ENCODE measurements at regions not wholly inside any gene's neighbourhood (a gene's known extent, or its start where the extent isn't known, plus 50 kb on each side); places are given as distances from the start of the nearest gene placed in this dataset.
"Not testable (repeated sequence)": the region's sequence is repeated elsewhere in the genome, so short reads cannot be mapped to it uniquely, and the experiment has no call there.

DNA sequence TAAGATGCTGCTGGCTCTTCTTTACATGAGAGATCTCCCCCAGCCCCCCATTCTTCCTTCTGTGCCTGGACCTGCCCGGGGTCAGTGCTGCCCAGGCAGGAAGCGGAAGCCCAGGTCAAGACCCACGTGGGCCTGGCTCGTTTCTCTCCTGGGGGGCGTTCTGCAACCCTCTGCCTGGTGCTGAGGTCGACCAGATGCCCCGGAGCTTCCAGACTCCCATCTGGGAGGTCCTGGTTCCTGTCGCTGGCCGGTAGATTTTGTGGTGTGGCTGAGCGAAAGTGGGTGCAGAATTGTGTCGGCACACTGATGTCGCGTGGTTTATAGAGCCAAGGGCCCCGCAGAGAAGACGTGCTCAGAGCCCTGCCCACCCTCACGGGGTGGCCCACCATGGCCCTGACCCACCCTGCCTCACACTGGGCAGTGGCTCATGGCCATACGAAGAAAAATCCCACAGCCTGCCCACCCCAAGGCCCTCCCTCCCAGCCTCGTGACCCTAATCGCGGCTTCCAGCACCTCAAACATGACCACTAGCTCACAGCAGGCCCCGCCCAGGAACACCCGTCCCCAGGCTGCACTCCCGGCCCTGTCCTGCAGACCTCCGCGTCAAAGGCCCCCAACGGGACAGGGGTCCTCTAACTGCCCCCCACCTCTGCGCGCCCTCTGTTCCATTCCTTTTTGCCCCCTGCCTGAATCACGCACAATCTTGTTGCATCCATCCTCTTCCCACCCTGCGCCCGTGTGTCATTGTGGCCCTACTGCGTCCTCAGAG is 443.2 kb upstream of the ZNF722 start:
- H3K23ac ChIP-seq (ENCODE audit: insufficient read length); H2BK15ac ChIP-seq (ENCODE audit: low read length); FAIRE-seq; H3K79me1 ChIP-seq (ENCODE audit: low read depth, low read length); H3K79me2 ChIP-seq (ENCODE audit: control insufficient read depth in 1 of 2, insufficient read depth in 2 of 2, low read length in 2 of 2); H3K4ac ChIP-seq (replicated peaks; ENCODE audit: insufficient read length, low read depth, low read length); H3K23me2 ChIP-seq (ENCODE audit: low read depth, low read length); H2BK5ac ChIP-seq (ENCODE audit: low read depth, low read length); H2AFZ ChIP-seq (ENCODE audit: low read length); H4K5ac ChIP-seq (ENCODE audit: insufficient read length, low read depth, low read length); H3K4me1 ChIP-seq (replicated peaks in 1 of 4; ENCODE audit: control insufficient read depth in 3 of 4, insufficient read depth in 4 of 4, low read length in 3 of 4); H2BK12ac ChIP-seq (ENCODE audit: low read depth, low read length); H4K20me1 ChIP-seq (replicated peaks in 1 of 2; ENCODE audit: control insufficient read depth in 1 of 2, insufficient read depth in 2 of 2, low read length in 2 of 2); CTCF ChIA-PET (ENCODE audit: partially characterized antibody); H4K8ac ChIP-seq (ENCODE audit: extremely low read depth, insufficient read depth, low read length); H2AK5ac ChIP-seq (ENCODE audit: low read depth, low read length); DNase-seq (ENCODE audit: low read depth in 1 of 2, low spot score in 2 of 2); H2BK120ac ChIP-seq (replicated peaks; ENCODE audit: low read depth, low read length); H3K14ac ChIP-seq (ENCODE audit: insufficient read length); POLR2A ChIA-PET (ENCODE audit: partially characterized antibody); H4K91ac ChIP-seq (replicated peaks; ENCODE audit: insufficient read length, low read length); H3K4me2 ChIP-seq (ENCODE audit: insufficient read depth in 1 of 2, low read depth in 2 of 2, low read length in 2 of 2); H2BK20ac ChIP-seq (ENCODE audit: low read length); H3K18ac ChIP-seq (ENCODE audit: extremely low read depth, low read length); H3K27ac ChIP-seq (ENCODE audit: low read depth, low read length); H3K9ac ChIP-seq (replicated peaks in 1 of 4; ENCODE audit: extremely low read depth in 1 of 4, low read depth in 3 of 4, low read length in 3 of 4); H3K56ac ChIP-seq (replicated peaks; ENCODE audit: insufficient read length, low read depth, low read length); H3K4me3 ChIP-seq (ENCODE audit: extremely low read depth in 1 of 4, insufficient read depth in 2 of 4, low read depth in 3 of 4, low read length in 4 of 4); H3K36me3 ChIP-seq (ENCODE audit: control insufficient read depth in 2 of 4, insufficient read depth in 4 of 4, low read length in 3 of 4); H3K27me3 ChIP-seq (replicated peaks in 1 of 4; ENCODE audit: control insufficient read depth in 3 of 4, extremely low read depth in 1 of 4, insufficient read depth in 3 of 4, low read length in 3 of 4): not testable (repeated sequence)
- WGBS, 2 experiments (ENCODE audit: extremely low coverage in 1 of 2, insufficient coverage in 1 of 2, insufficient read length in 1 of 2, insufficient replicate concordance in 2 of 2, low coverage in 1 of 2, low lambda C conversion rate in 2 of 2, missing lambda C conversion rate in 1 of 2) = no CpG with 5 or more reads among the region's 32 CpGs
- peaks cover 0 to 25% of the 10 kb centered on the region in 2 experiments; a peak in 2 of 4 replicates for H3K9me3 ChIP-seq (ENCODE audit: insufficient read depth in 2 of 2, low read depth in 1 of 2, low read length in 1 of 2)

DNA sequence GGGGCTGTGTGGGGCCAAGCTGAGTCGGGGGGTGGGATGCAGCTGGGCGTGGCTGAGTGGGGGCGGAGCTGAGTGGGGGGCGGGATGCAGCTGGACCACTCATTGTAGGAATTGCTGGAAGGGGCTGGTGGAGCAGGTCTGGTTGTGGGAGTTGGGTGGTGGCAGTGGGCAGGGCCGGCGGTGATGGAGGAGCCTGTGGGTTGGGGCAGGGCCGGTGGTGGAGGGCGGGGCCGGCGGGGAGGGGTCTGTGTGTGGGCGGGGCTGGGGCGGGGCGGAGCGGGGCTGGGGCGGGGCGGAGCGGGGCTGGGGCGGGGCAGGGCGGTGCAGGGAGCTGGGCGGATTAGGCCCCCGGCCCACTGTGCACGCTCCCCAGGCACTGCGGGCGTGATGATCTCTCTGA is 442.4 kb upstream of the ZNF722 start:
- H3K18ac ChIP-seq (ENCODE audit: extremely low read depth, low read length); H3K4ac ChIP-seq (replicated peaks; ENCODE audit: insufficient read length, low read depth, low read length); H2BK120ac ChIP-seq (replicated peaks; ENCODE audit: low read depth, low read length); H4K91ac ChIP-seq (replicated peaks; ENCODE audit: insufficient read length, low read length); H3K4me1 ChIP-seq (replicated peaks in 1 of 4; ENCODE audit: control insufficient read depth in 3 of 4, insufficient read depth in 4 of 4, low read length in 3 of 4); H4K5ac ChIP-seq (ENCODE audit: insufficient read length, low read depth, low read length); H2BK15ac ChIP-seq (ENCODE audit: low read length); H3K4me2 ChIP-seq (ENCODE audit: insufficient read depth in 1 of 2, low read depth in 2 of 2, low read length in 2 of 2); H3K9ac ChIP-seq (replicated peaks in 1 of 4; ENCODE audit: extremely low read depth in 1 of 4, low read depth in 3 of 4, low read length in 3 of 4); H2AK5ac ChIP-seq (ENCODE audit: low read depth, low read length); H3K79me1 ChIP-seq (ENCODE audit: low read depth, low read length); H2BK5ac ChIP-seq (ENCODE audit: low read depth, low read length); H3K4me3 ChIP-seq (ENCODE audit: extremely low read depth in 1 of 4, insufficient read depth in 2 of 4, low read depth in 3 of 4, low read length in 4 of 4); H3K27ac ChIP-seq (ENCODE audit: low read depth, low read length); H3K23ac ChIP-seq (ENCODE audit: insufficient read length); DNase-seq (ENCODE audit: low read depth in 1 of 2, low spot score in 2 of 2); H3K23me2 ChIP-seq (ENCODE audit: low read depth, low read length); H2BK12ac ChIP-seq (ENCODE audit: low read depth, low read length); H2AFZ ChIP-seq (ENCODE audit: low read length); CTCF ChIA-PET (ENCODE audit: partially characterized antibody); H4K20me1 ChIP-seq (replicated peaks in 1 of 2; ENCODE audit: control insufficient read depth in 1 of 2, insufficient read depth in 2 of 2, low read length in 2 of 2); H3K27me3 ChIP-seq (replicated peaks in 1 of 4; ENCODE audit: control insufficient read depth in 3 of 4, extremely low read depth in 1 of 4, insufficient read depth in 3 of 4, low read length in 3 of 4); H2BK20ac ChIP-seq (ENCODE audit: low read length); H4K8ac ChIP-seq (ENCODE audit: extremely low read depth, insufficient read depth, low read length); H3K14ac ChIP-seq (ENCODE audit: insufficient read length); H3K56ac ChIP-seq (replicated peaks; ENCODE audit: insufficient read length, low read depth, low read length); POLR2A ChIA-PET (ENCODE audit: partially characterized antibody); H3K79me2 ChIP-seq (ENCODE audit: control insufficient read depth in 1 of 2, insufficient read depth in 2 of 2, low read length in 2 of 2); H3K36me3 ChIP-seq (ENCODE audit: control insufficient read depth in 2 of 4, insufficient read depth in 4 of 4, low read length in 3 of 4); FAIRE-seq: not testable (repeated sequence)
- WGBS, 2 experiments (ENCODE audit: extremely low coverage in 1 of 2, insufficient coverage in 1 of 2, insufficient read length in 1 of 2, insufficient replicate concordance in 2 of 2, low coverage in 1 of 2, low lambda C conversion rate in 2 of 2, missing lambda C conversion rate in 1 of 2) = no CpG with 5 or more reads among the region's 24 CpGs
- peaks cover 0 to 26% of the 10 kb centered on the region in 2 experiments; a peak in 2 of 4 replicates for H3K9me3 ChIP-seq (ENCODE audit: insufficient read depth in 2 of 2, low read depth in 1 of 2, low read length in 1 of 2)
